HG03565 (cell line): ENCODE measurements at regions not wholly inside any gene's neighbourhood (a gene's known extent, or its start where the extent isn't known, plus 50 kb on each side); places are given as distances from the start of the nearest gene placed in this dataset.

Source experiments
- ATAC-seq: cut with Tn5 transposase; IDR thresholded peaks from one replicate; pipeline ENCODE4 v1.9.1; 2021; ENCODE audit warnings: mild to moderate bottlenecking, moderate library complexity; ENCODE audit not compliant: unreplicated experiment

GRCh38 chr2:188193230-188193629 is 98.4 kb upstream of the GULP1 start:
- no peak for ATAC-seq

GRCh38 chr2:188196343-188197008 is 95.2 kb upstream of the GULP1 start:
- ATAC-seq = no peak

GRCh38 chr2:188199716-188200128 is 92.0 kb upstream of the GULP1 start:
- no peak for ATAC-seq

- no peak for ATAC-seq
Measured at GRCh38 chr2:188201639-188202038, 90.0 kb upstream of the GULP1 start.

- no peak for ATAC-seq
Measured at GRCh38 chr2:188202777-188203176, 88.9 kb upstream of the GULP1 start.

GRCh38 chr2:188203776-188204175 is 87.9 kb upstream of the GULP1 start:
- no peak for ATAC-seq

- no peak for ATAC-seq
Measured at GRCh38 chr2:188204824-188205223, 86.8 kb upstream of the GULP1 start.

- ATAC-seq = no peak
Measured at GRCh38 chr2:188207554-188207953, 84.1 kb upstream of the GULP1 start.

- ATAC-seq = no peak
Measured at GRCh38 chr2:188209218-188209617, 82.5 kb upstream of the GULP1 start.

GRCh38 chr2:188217264-188217663 is 74.4 kb upstream of the GULP1 start:
- no peak for ATAC-seq

- no peak for ATAC-seq
Measured at GRCh38 chr2:188219541-188219940, 72.1 kb upstream of the GULP1 start.

- ATAC-seq = no peak
Measured at GRCh38 chr2:188220535-188220934, 71.1 kb upstream of the GULP1 start.

GRCh38 chr2:188227713-188228112 is 64.0 kb upstream of the GULP1 start:
- no peak for ATAC-seq

- ATAC-seq = peak; percentile 93
Measured at GRCh38 chr2:188235364-188235763, 56.3 kb upstream of the GULP1 start.

GRCh38 chr2:188238386-188238785 is 53.3 kb upstream of the GULP1 start:
- ATAC-seq = no peak
